ENCODE measurements at regions not wholly inside any gene's neighbourhood (a gene's known extent, or its start where the extent isn't known, plus 50 kb on each side); places are given as distances from the start of the nearest gene placed in this dataset.

- no peak overlapping the region for H3K9ac ChIP-seq (ENCODE audit: low read length)
- H3K79me1 ChIP-seq (ENCODE audit: low read length) = no peaks in the 10 kb centered on the region
- DNase-seq = no peak
- H3K4me1 ChIP-seq (ENCODE audit: control insufficient read depth, low read depth, low read length) = peaks cover 8% of the 10 kb centered on the region
- H3K36me3 ChIP-seq (ENCODE audit: control insufficient read depth, insufficient read depth, low read length) = no peaks in the 10 kb centered on the region
- H3K4me3 ChIP-seq (ENCODE audit: low read length) = no peak overlapping the region
- H2BK5ac ChIP-seq (ENCODE audit: low read length) = no peak overlapping the region
- H2BK15ac ChIP-seq (replicated peaks; ENCODE audit: low read depth) = no peak overlapping the region
- H2BK120ac ChIP-seq (ENCODE audit: low read depth, low read length) = no peak overlapping the region
- H3K4ac ChIP-seq (ENCODE audit: low read depth, low read length) = no peak overlapping the region
- WGBS (ENCODE audit: extremely low coverage, insufficient coverage, low lambda C conversion rate) = no CpG with 5 or more reads among the region's 10 CpGs
- H3K4me2 ChIP-seq (ENCODE audit: low read length) = no peak overlapping the region
- H3K56ac ChIP-seq (ENCODE audit: low read length) = no peak overlapping the region
- H3K27ac ChIP-seq (ENCODE audit: low read depth, low read length) = no peak overlapping the region
- H3K18ac ChIP-seq (ENCODE audit: low read length) = no peak overlapping the region
- no peak overlapping the region for H3K23ac ChIP-seq (ENCODE audit: low read length)
- no peak overlapping the region for H4K8ac ChIP-seq (ENCODE audit: low read depth, low read length)
- no peaks in the 10 kb centered on the region for H3K79me2 ChIP-seq (ENCODE audit: control insufficient read depth, insufficient read depth, low read length)
- no peaks in the 10 kb centered on the region for H3K27me3 ChIP-seq (ENCODE audit: insufficient read depth, low read length, poor library complexity)
- no peak overlapping the region for H4K5ac ChIP-seq (ENCODE audit: low read length)
- H2AK5ac ChIP-seq (ENCODE audit: low read length) = no peak overlapping the region
Measured at GRCh38 chr20:24731312-24731711, 217.8 kb upstream of the CST7 start.

GRCh38 chr20:24732076-24732475 is 217.0 kb upstream of the CST7 start:
- Histone ChIP-seq H3K18ac (ENCODE audit: low read length) (no peak overlapping the region), H3K27ac (ENCODE audit: low read depth, low read length) (no peak overlapping the region), H2BK15ac (replicated peaks; ENCODE audit: low read depth) (no peak overlapping the region), H2BK5ac (ENCODE audit: low read length) (no peak overlapping the region), H3K23ac (ENCODE audit: low read length) (no peak overlapping the region), H3K56ac (ENCODE audit: low read length) (no peak overlapping the region), H3K79me1 (ENCODE audit: low read length) (no peaks in the 10 kb centered on the region), H2AK5ac (ENCODE audit: low read length) (no peak overlapping the region), H4K5ac (ENCODE audit: low read length) (no peak overlapping the region), H3K27me3 (ENCODE audit: insufficient read depth, low read length, poor library complexity) (no peaks in the 10 kb centered on the region), H3K9ac (ENCODE audit: low read length) (no peak overlapping the region), H3K4me2 (ENCODE audit: low read length) (no peak overlapping the region), H4K8ac (ENCODE audit: low read depth, low read length) (no peak overlapping the region), H3K4ac (ENCODE audit: low read depth, low read length) (no peak overlapping the region), H3K36me3 (ENCODE audit: control insufficient read depth, insufficient read depth, low read length) (no peaks in the 10 kb centered on the region), H3K4me3 (ENCODE audit: low read length) (no peak overlapping the region), H3K79me2 (ENCODE audit: control insufficient read depth, insufficient read depth, low read length) (no peaks in the 10 kb centered on the region), H2BK120ac (ENCODE audit: low read depth, low read length) (no peak overlapping the region), H3K4me1 (ENCODE audit: control insufficient read depth, low read depth, low read length) (peaks cover 10% of the 10 kb centered on the region)
- no peak for DNase-seq
- WGBS (ENCODE audit: extremely low coverage, insufficient coverage, low lambda C conversion rate) = no CpG with 5 or more reads among the region's 5 CpGs

- no peak overlapping the region for H3K27ac ChIP-seq (ENCODE audit: low read depth, low read length)
- WGBS (ENCODE audit: extremely low coverage, insufficient coverage, low lambda C conversion rate) = no CpG with 5 or more reads among the region's 4 CpGs
- no peaks in the 10 kb centered on the region for H3K79me2 ChIP-seq (ENCODE audit: control insufficient read depth, insufficient read depth, low read length)
- H3K4me1 ChIP-seq (ENCODE audit: control insufficient read depth, low read depth, low read length) = peaks cover 10% of the 10 kb centered on the region
- H3K23ac ChIP-seq (ENCODE audit: low read length) = no peak overlapping the region
- no peak overlapping the region for H2BK120ac ChIP-seq (ENCODE audit: low read depth, low read length)
- H3K18ac ChIP-seq (ENCODE audit: low read length) = no peak overlapping the region
- no peaks in the 10 kb centered on the region for H3K36me3 ChIP-seq (ENCODE audit: control insufficient read depth, insufficient read depth, low read length)
- no peak overlapping the region for H3K4me3 ChIP-seq (ENCODE audit: low read length)
- no peak overlapping the region for H3K4ac ChIP-seq (ENCODE audit: low read depth, low read length)
- no peak overlapping the region for H2AK5ac ChIP-seq (ENCODE audit: low read length)
- no peak overlapping the region for H4K5ac ChIP-seq (ENCODE audit: low read length)
- no peaks in the 10 kb centered on the region for H3K79me1 ChIP-seq (ENCODE audit: low read length)
- H2BK15ac ChIP-seq (replicated peaks; ENCODE audit: low read depth) = no peak overlapping the region
- no peak overlapping the region for H2BK5ac ChIP-seq (ENCODE audit: low read length)
- no peaks in the 10 kb centered on the region for H3K27me3 ChIP-seq (ENCODE audit: insufficient read depth, low read length, poor library complexity)
- no peak overlapping the region for H3K4me2 ChIP-seq (ENCODE audit: low read length)
- H3K56ac ChIP-seq (ENCODE audit: low read length) = no peak overlapping the region
- no peak overlapping the region for H4K8ac ChIP-seq (ENCODE audit: low read depth, low read length)
- peak; percentile 23 for DNase-seq
- H3K9ac ChIP-seq (ENCODE audit: low read length) = no peak overlapping the region
Measured at GRCh38 chr20:24732599-24732998, 216.5 kb upstream of the CST7 start.

- no peak overlapping the region for H3K18ac ChIP-seq (ENCODE audit: low read length)
- no peak overlapping the region for H3K4ac ChIP-seq (ENCODE audit: low read depth, low read length)
- no peaks in the 10 kb centered on the region for H3K27me3 ChIP-seq (ENCODE audit: insufficient read depth, low read length, poor library complexity)
- H2AK5ac ChIP-seq (ENCODE audit: low read length) = no peak overlapping the region
- H3K56ac ChIP-seq (ENCODE audit: low read length) = no peak overlapping the region
- H3K36me3 ChIP-seq (ENCODE audit: control insufficient read depth, insufficient read depth, low read length) = no peaks in the 10 kb centered on the region
- WGBS (ENCODE audit: extremely low coverage, insufficient coverage, low lambda C conversion rate) = no CpG with 5 or more reads among the region's 1 CpG
- DNase-seq = no peak
- no peak overlapping the region for H4K8ac ChIP-seq (ENCODE audit: low read depth, low read length)
- H3K4me1 ChIP-seq (ENCODE audit: control insufficient read depth, low read depth, low read length) = peaks cover 10% of the 10 kb centered on the region
- H2BK120ac ChIP-seq (ENCODE audit: low read depth, low read length) = no peak overlapping the region
- H3K4me2 ChIP-seq (ENCODE audit: low read length) = no peak overlapping the region
- H3K27ac ChIP-seq (ENCODE audit: low read depth, low read length) = no peak overlapping the region
- H3K79me2 ChIP-seq (ENCODE audit: control insufficient read depth, insufficient read depth, low read length) = no peaks in the 10 kb centered on the region
- H3K9ac ChIP-seq (ENCODE audit: low read length) = no peak overlapping the region
- no peaks in the 10 kb centered on the region for H3K79me1 ChIP-seq (ENCODE audit: low read length)
- no peak overlapping the region for H2BK5ac ChIP-seq (ENCODE audit: low read length)
- no peak overlapping the region for H2BK15ac ChIP-seq (replicated peaks; ENCODE audit: low read depth)
- no peak overlapping the region for H3K4me3 ChIP-seq (ENCODE audit: low read length)
- H3K23ac ChIP-seq (ENCODE audit: low read length) = no peak overlapping the region
- H4K5ac ChIP-seq (ENCODE audit: low read length) = no peak overlapping the region
Measured at GRCh38 chr20:24733416-24733815, 215.7 kb upstream of the CST7 start.

GRCh38 chr20:24734139-24734538 is 214.9 kb upstream of the CST7 start:
- no peaks in the 10 kb centered on the region for H3K79me2 ChIP-seq (ENCODE audit: control insufficient read depth, insufficient read depth, low read length)
- H3K4ac ChIP-seq (ENCODE audit: low read depth, low read length) = no peak overlapping the region
- peak overlapping the region; percentile 40 for H3K56ac ChIP-seq (ENCODE audit: low read length)
- H4K8ac ChIP-seq (ENCODE audit: low read depth, low read length) = no peak overlapping the region
- no peak for DNase-seq
- no peak overlapping the region for H2BK120ac ChIP-seq (ENCODE audit: low read depth, low read length)
- no peak overlapping the region for H3K18ac ChIP-seq (ENCODE audit: low read length)
- no peak overlapping the region for H3K27ac ChIP-seq (ENCODE audit: low read depth, low read length)
- H2BK5ac ChIP-seq (ENCODE audit: low read length) = no peak overlapping the region
- peaks cover 10% of the 10 kb centered on the region for H3K4me1 ChIP-seq (ENCODE audit: control insufficient read depth, low read depth, low read length)
- no peaks in the 10 kb centered on the region for H3K27me3 ChIP-seq (ENCODE audit: insufficient read depth, low read length, poor library complexity)
- no peak overlapping the region for H2AK5ac ChIP-seq (ENCODE audit: low read length)
- H3K9ac ChIP-seq (ENCODE audit: low read length) = no peak overlapping the region
- H3K4me2 ChIP-seq (ENCODE audit: low read length) = no peak overlapping the region
- no CpG with 5 or more reads among the region's 10 CpGs for WGBS (ENCODE audit: extremely low coverage, insufficient coverage, low lambda C conversion rate)
- H3K23ac ChIP-seq (ENCODE audit: low read length) = no peak overlapping the region
- no peak overlapping the region for H4K5ac ChIP-seq (ENCODE audit: low read length)
- H2BK15ac ChIP-seq (replicated peaks; ENCODE audit: low read depth) = no peak overlapping the region
- no peaks in the 10 kb centered on the region for H3K79me1 ChIP-seq (ENCODE audit: low read length)
- no peak overlapping the region for H3K4me3 ChIP-seq (ENCODE audit: low read length)
- no peaks in the 10 kb centered on the region for H3K36me3 ChIP-seq (ENCODE audit: control insufficient read depth, insufficient read depth, low read length)

- Histone ChIP-seq H3K56ac (ENCODE audit: low read length) (peak overlapping the region; percentile 30), H4K5ac (ENCODE audit: low read length) (no peak overlapping the region), H3K4me1 (ENCODE audit: control insufficient read depth, low read depth, low read length) (peaks cover 10% of the 10 kb centered on the region), H3K18ac (ENCODE audit: low read length) (no peak overlapping the region), H3K36me3 (ENCODE audit: control insufficient read depth, insufficient read depth, low read length) (no peaks in the 10 kb centered on the region), H4K8ac (ENCODE audit: low read depth, low read length) (no peak overlapping the region), H3K79me2 (ENCODE audit: control insufficient read depth, insufficient read depth, low read length) (no peaks in the 10 kb centered on the region), H3K79me1 (ENCODE audit: low read length) (no peaks in the 10 kb centered on the region), H2BK5ac (ENCODE audit: low read length) (no peak overlapping the region), H3K27me3 (ENCODE audit: insufficient read depth, low read length, poor library complexity) (no peaks in the 10 kb centered on the region), H2AK5ac (ENCODE audit: low read length) (no peak overlapping the region), H3K27ac (ENCODE audit: low read depth, low read length) (no peak overlapping the region), H2BK120ac (ENCODE audit: low read depth, low read length) (no peak overlapping the region), H3K4me3 (ENCODE audit: low read length) (no peak overlapping the region), H3K9ac (ENCODE audit: low read length) (no peak overlapping the region), H3K4me2 (ENCODE audit: low read length) (no peak overlapping the region), H2BK15ac (replicated peaks; ENCODE audit: low read depth) (no peak overlapping the region), H3K23ac (ENCODE audit: low read length) (no peak overlapping the region), H3K4ac (ENCODE audit: low read depth, low read length) (no peak overlapping the region)
- no CpG with 5 or more reads among the region's 7 CpGs for WGBS (ENCODE audit: extremely low coverage, insufficient coverage, low lambda C conversion rate)
- DNase-seq = peak; percentile 94
Measured at GRCh38 chr20:24735263-24735662, 213.8 kb upstream of the CST7 start.
